ENCODE measurements at regions not wholly inside any gene's neighbourhood (a gene's known extent, or its start where the extent isn't known, plus 50 kb on each side); places are given as distances from the start of the nearest gene placed in this dataset.

- no peak for DNase-seq
- peaks cover 63% of the 10 kb centered on the region for H3K27me3 ChIP-seq
Observed at GRCh38 chr13:112124141-112124540, 57.2 kb downstream of the SOX1 start.

GRCh38 chr13:112127564-112128330 lies 60.8 kb downstream of the SOX1 start:
- Histone ChIP-seq H3K4me1 (no peaks in the 10 kb centered on the region), H3K9me3 (no peaks in the 10 kb centered on the region), H3K4me3 (ENCODE audit: low read depth, low read length) (no peak overlapping the region), H3K27me3 (peaks cover 71% of the 10 kb centered on the region), H3K36me3 (no peaks in the 10 kb centered on the region)
- no peak for TF ChIP-seq CTCF (IDR thresholded peaks at IDR 0.05; ENCODE audit: low read depth, low read length)
- no peak for DNase-seq

More at GRCh38 chr13:112124141-112124540, 57.2 kb downstream of the SOX1 start:
- H3K36me3 ChIP-seq: no peaks in the 10 kb centered on the region
- no peaks in the 10 kb centered on the region for H3K9me3 ChIP-seq
- no peak overlapping the region for H3K4me3 ChIP-seq (ENCODE audit: low read depth, low read length)
- TF ChIP-seq CTCF (IDR thresholded peaks at IDR 0.05; ENCODE audit: low read depth, low read length): no peak
- H3K4me1 ChIP-seq: no peaks in the 10 kb centered on the region

- H3K4me3 ChIP-seq (ENCODE audit: low read depth, low read length): no peak overlapping the region
- H3K9me3 ChIP-seq: no peaks in the 10 kb centered on the region
- H3K36me3 ChIP-seq: no peaks in the 10 kb centered on the region
- DNase-seq: no peak
- TF ChIP-seq CTCF (IDR thresholded peaks at IDR 0.05; ENCODE audit: low read depth, low read length): no peak
- peaks cover 76% of the 10 kb centered on the region for H3K27me3 ChIP-seq
- H3K4me1 ChIP-seq: no peaks in the 10 kb centered on the region
Observed at GRCh38 chr13:112128331-112128610, 61.3 kb downstream of the SOX1 start.

- Histone ChIP-seq H3K4me1 (no peaks in the 10 kb centered on the region), H3K36me3 (no peaks in the 10 kb centered on the region), H3K9me3 (no peaks in the 10 kb centered on the region), H3K27me3 (peaks cover 81% of the 10 kb centered on the region), H3K4me3 (ENCODE audit: low read depth, low read length) (no peak overlapping the region)
- no peak for DNase-seq
- no peak for TF ChIP-seq CTCF (IDR thresholded peaks at IDR 0.05; ENCODE audit: low read depth, low read length)
Observed at GRCh38 chr13:112130418-112130817, 63.5 kb downstream of the SOX1 start.

- Histone ChIP-seq H3K36me3 (no peaks in the 10 kb centered on the region), H3K4me1 (no peaks in the 10 kb centered on the region), H3K4me3 (ENCODE audit: low read depth, low read length) (no peak overlapping the region), H3K27me3 (peaks cover 82% of the 10 kb centered on the region), H3K9me3 (no peaks in the 10 kb centered on the region)
- TF ChIP-seq CTCF (IDR thresholded peaks at IDR 0.05; ENCODE audit: low read depth, low read length): no peak
- DNase-seq: no peak
Observed at GRCh38 chr13:112131081-112131712, 64.2 kb downstream of the SOX1 start.

- Histone ChIP-seq H3K36me3 (no peaks in the 10 kb centered on the region), H3K27me3 (peaks cover 77% of the 10 kb centered on the region), H3K4me1 (no peaks in the 10 kb centered on the region), H3K9me3 (no peaks in the 10 kb centered on the region), H3K4me3 (ENCODE audit: low read depth, low read length) (no peak overlapping the region)
- TF ChIP-seq CTCF (IDR thresholded peaks at IDR 0.05; ENCODE audit: low read depth, low read length): no peak
- no peak for DNase-seq
Observed at GRCh38 chr13:112131713-112132113, 64.8 kb downstream of the SOX1 start.
